Gastrocnemius medialis (tissue), 4 donors: ENCODE measurements at regions not wholly inside any gene's neighbourhood (a gene's known extent, or its start where the extent isn't known, plus 50 kb on each side); places are given as distances from the start of the nearest gene placed in this dataset.

Experiments
- ATAC-seq, 2 donors: fragments of 150-250 bp; one replicate each; pipeline ENCODE4 v1.9.1; 2016
- DNase-seq, 2 donors: peaks; one replicate each; pipeline ENCODE4 v3.0.0-alpha.2; 2019
- H3K27ac ChIP-seq, 4 donors: fragments of 200-600 bp; sonication (generic); 1 replicate in 1 of 4; 2 replicates in 3 of 4; pipeline ENCODE4 v1.5.1; 2016 to 2018; ENCODE audit warnings: mild to moderate bottlenecking in 2 of 4, moderate library complexity in 1 of 4
- H3K27me3 ChIP-seq, 3 donors: fragments of 200-600 bp; sonication (generic) in 2 of 3; 1 replicate in 1 of 3; 2 replicates in 2 of 3; pipeline versions ENCODE4 v1.5.1 to v1.6.0; 2016 to 2019; ENCODE audit warnings: mild to moderate bottlenecking in 1 of 3, moderate library complexity in 1 of 3
- H3K36me3 ChIP-seq, 2 donors: fragments of 200-600 bp; sonication (generic) in 1 of 2; one replicate each; pipeline ENCODE4 v1.5.1; 2017 to 2018
- H3K4me1 ChIP-seq, 2 donors: fragments of 200-600 bp; sonication (generic) in 1 of 2; one replicate each; pipeline ENCODE4 v1.5.1; 2016 to 2017; ENCODE audit warnings: mild to moderate bottlenecking in 2 of 2
- H3K4me3 ChIP-seq, 4 donors: fragments of 200-600 bp; sonication (generic) in 3 of 4; 1 replicate in 1 of 4; 2 replicates in 3 of 4; pipeline ENCODE4 v1.5.1; 2016 to 2019; ENCODE audit warnings: mild to moderate bottlenecking in 2 of 4
- H3K9me3 ChIP-seq, 3 donors: fragments of 200-600 bp; sonication (generic) in 2 of 3; 1 replicate in 1 of 3; 2 replicates in 2 of 3; pipeline ENCODE4 v1.5.1; 2016 to 2019
- POLR2A ChIP-seq, 2 donors: fragments of 450-650 bp; IDR thresholded peaks; one replicate each; pipeline ENCODE4 v1.6.1; 2017; ENCODE audit warnings: antibody characterized with exemption in 2 of 2, mild to moderate bottlenecking in 2 of 2, moderate library complexity in 2 of 2
- in situ Hi-C, 4 donors: fragments of 200-750 bp; cut with MboI; loops; one replicate each; pipeline versions ENCODE4 v1.15.0 to v1.8.0; 2017; ENCODE audit warnings: low sequenced_read_pairs in 4 of 4
- intact Hi-C: fragments of 100-400 bp; cut with DNase I; formaldehyde crosslinking; loops from one replicate; pipeline ENCODE4 v1.15.1; 2023; ENCODE audit warnings: low total_unique reads
- TF ChIP-seq, protein P1 (sequence below), 5 experiments: fragments of 450-650 bp in 3 of 5; fragments of 200-600 bp in 2 of 5; sonication (generic) in 2 of 5; IDR thresholded peaks in 4 of 5; conservative IDR thresholded peaks in 1 of 5; 1 replicate in 4 of 5; 2 replicates in 1 of 5; pipeline ENCODE4 v1.5.1; 2016 to 2019; ENCODE audit warnings: antibody characterized with exemption in 5 of 5, mild to moderate bottlenecking in 3 of 5, moderate library complexity in 3 of 5

DNA sequence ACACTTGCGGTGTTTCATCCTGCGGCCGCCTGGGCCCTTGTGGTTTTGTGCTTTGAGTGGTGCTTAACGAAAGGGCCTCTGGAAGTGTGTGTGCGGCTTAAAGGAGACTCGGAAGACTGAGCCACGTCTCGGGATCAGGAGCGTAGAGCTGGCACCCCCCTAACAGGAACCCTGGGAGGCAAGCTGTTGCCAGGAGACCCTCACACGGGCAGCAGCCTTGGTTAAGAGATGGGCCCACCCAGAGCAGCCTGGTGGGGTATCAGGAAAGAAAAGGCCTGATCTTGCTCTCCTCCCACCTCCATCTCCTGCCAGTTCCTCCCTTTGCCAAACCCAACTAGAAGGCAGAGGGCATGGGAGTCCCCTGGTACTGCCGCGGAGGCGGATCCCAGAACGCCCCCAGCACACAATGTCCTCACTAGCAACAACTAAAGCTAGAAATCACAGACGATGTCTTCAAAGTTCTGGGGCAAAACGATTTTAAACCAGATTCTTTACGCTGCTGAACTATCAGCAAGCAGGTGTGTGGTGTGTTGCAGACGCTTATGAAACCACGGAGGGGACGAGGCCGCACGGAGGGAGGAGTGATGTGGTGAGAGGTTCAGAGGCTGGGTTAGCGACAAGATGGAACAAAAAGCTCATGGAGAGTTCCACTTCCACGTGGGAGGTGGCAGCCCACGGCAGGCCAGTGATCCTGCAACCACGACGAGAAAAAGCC lies 67.0 kb upstream of the INPP5A start:
- peaks cover 7 to 12% of the 10 kb centered on the region in 2 donors for H3K4me1 ChIP-seq
- H3K9me3 ChIP-seq: no peaks in the 10 kb centered on the region
- in situ Hi-C loops: loop anchor here in 1 of 4 donors (25.0 kb wide), 1 partner anchor 258 kb away; no protein-coding TSS in a partner anchor
- DNase-seq: no peak
- no peaks in the 10 kb centered on the region for H3K27me3 ChIP-seq
- intact Hi-C loops: no loop called here
- H3K36me3 ChIP-seq: no peaks in the 10 kb centered on the region
- H3K27ac ChIP-seq: no peak overlapping the region
- no peak for TF ChIP-seq POLR2A (IDR thresholded peaks at IDR 0.05)
- TF ChIP-seq, protein P1, sequence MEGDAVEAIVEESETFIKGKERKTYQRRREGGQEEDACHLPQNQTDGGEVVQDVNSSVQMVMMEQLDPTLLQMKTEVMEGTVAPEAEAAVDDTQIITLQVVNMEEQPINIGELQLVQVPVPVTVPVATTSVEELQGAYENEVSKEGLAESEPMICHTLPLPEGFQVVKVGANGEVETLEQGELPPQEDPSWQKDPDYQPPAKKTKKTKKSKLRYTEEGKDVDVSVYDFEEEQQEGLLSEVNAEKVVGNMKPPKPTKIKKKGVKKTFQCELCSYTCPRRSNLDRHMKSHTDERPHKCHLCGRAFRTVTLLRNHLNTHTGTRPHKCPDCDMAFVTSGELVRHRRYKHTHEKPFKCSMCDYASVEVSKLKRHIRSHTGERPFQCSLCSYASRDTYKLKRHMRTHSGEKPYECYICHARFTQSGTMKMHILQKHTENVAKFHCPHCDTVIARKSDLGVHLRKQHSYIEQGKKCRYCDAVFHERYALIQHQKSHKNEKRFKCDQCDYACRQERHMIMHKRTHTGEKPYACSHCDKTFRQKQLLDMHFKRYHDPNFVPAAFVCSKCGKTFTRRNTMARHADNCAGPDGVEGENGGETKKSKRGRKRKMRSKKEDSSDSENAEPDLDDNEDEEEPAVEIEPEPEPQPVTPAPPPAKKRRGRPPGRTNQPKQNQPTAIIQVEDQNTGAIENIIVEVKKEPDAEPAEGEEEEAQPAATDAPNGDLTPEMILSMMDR (IDR thresholded peaks at IDR 0.05 in 4 of 5, conservative IDR thresholded peaks at IDR 0.05 in 1 of 5): no peak
- no peak for ATAC-seq
- no peak overlapping the region for H3K4me3 ChIP-seq

DNA sequence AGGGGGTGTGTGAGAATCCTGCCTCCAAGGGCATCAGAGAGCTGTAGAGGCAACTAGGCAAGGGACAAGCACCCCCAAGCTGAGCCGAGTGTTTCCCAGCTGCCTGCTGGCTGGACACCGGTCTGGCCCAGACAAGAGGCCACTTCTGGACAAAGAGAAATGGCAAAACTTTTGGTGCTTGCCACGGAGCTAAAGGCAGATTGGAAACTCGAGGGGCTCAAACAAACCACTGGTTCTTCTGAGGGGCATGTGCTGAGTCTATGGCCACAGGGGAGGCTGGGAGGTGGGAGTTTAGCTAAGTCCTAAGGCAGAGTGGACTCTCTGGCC lies 66.5 kb upstream of the INPP5A start:
- intact Hi-C loops: no loop called here
- Histone ChIP-seq H3K9me3 (no peaks in the 10 kb centered on the region), H3K4me3 (no peak overlapping the region), H3K27me3 (no peaks in the 10 kb centered on the region), H3K27ac (no peak overlapping the region), H3K4me1 (peaks cover 7 to 11% of the 10 kb centered on the region in 2 donors), H3K36me3 (no peaks in the 10 kb centered on the region)
- TF ChIP-seq, protein P1 (IDR thresholded peaks at IDR 0.05 in 4 of 5, conservative IDR thresholded peaks at IDR 0.05 in 1 of 5): no peak
- TF ChIP-seq POLR2A (IDR thresholded peaks at IDR 0.05): no peak
- in situ Hi-C loops: loop anchor here in 1 of 4 donors (25.0 kb wide), 1 partner anchor 259 kb away; no protein-coding TSS in a partner anchor
- ATAC-seq (no peak), DNase-seq (no peak)

DNA sequence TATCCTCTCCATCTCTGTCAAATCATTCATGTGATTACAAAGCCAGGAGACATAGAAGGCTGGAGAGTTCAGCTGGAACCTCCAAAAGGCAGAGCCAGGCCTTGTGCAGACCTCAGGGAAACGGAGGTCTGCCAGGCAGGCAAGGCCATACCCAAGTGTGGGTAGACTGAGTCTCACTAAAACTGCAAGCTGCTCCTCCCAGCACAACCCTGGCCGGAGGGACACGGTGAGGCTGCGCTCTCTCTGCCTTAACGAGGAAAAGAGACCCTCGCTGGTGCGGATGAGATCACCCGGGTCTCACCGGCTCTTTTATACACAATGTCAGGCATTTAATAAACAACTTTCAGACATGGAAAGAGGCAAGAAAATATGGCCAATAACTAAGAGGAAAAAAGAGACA lies 66.1 kb upstream of the INPP5A start:
- Histone ChIP-seq H3K4me1 (peaks cover 7 to 11% of the 10 kb centered on the region in 2 donors), H3K36me3 (no peaks in the 10 kb centered on the region), H3K4me3 (no peak overlapping the region), H3K27ac (no peak overlapping the region), H3K9me3 (no peaks in the 10 kb centered on the region), H3K27me3 (no peaks in the 10 kb centered on the region)
- DNase-seq: no peak
- in situ Hi-C loops (loop anchor here in 1 of 4 donors (25.0 kb wide), 1 partner anchor 259 kb away; no protein-coding TSS in a partner anchor), intact Hi-C loops (no loop called here)
- TF ChIP-seq POLR2A (IDR thresholded peaks at IDR 0.05): no peak
- TF ChIP-seq, protein P1 (IDR thresholded peaks at IDR 0.05 in 4 of 5, conservative IDR thresholded peaks at IDR 0.05 in 1 of 5): no peak
- ATAC-seq: no peak

DNA sequence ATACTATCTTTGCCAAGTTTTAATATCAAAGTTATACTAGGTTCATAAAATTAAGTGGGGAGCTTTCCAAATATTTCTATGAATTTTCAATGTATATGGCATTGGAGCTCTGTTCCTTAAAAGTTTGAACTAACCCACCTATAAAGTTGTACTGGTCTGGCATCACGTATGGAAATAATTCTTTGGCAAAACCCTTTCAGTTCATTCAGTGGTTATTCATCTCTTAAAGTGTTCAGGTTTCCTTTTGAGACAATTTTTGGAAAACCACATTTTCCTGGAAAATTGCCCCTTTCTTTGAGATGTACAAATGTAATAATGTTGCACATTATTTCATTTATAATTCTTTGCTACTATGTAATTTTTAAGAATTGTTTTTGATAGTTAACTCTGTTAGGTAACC lies 62.5 kb upstream of the INPP5A start:
- Histone ChIP-seq H3K27me3 (no peaks in the 10 kb centered on the region), H3K36me3 (no peaks in the 10 kb centered on the region), H3K27ac (no peak overlapping the region), H3K4me3 (no peak overlapping the region), H3K4me1 (peaks cover 8 to 9% of the 10 kb centered on the region in 2 donors), H3K9me3 (no peaks in the 10 kb centered on the region)
- ATAC-seq (no peak), DNase-seq (no peak)
- in situ Hi-C loops (no loop called here), intact Hi-C loops (no loop called here)
- TF ChIP-seq, protein P1 (IDR thresholded peaks at IDR 0.05 in 4 of 5, conservative IDR thresholded peaks at IDR 0.05 in 1 of 5): no peak
- no peak for TF ChIP-seq POLR2A (IDR thresholded peaks at IDR 0.05)
